Transverse colon (tissue), 4 donors: ENCODE measurements at regions not wholly inside any gene's neighbourhood (a gene's known extent, or its start where the extent isn't known, plus 50 kb on each side); places are given as distances from the start of the nearest gene placed in this dataset.
"Not testable (repeated sequence)": the region's sequence is repeated elsewhere in the genome, so short reads cannot be mapped to it uniquely, and the experiment has no call there.

Experiments used
- DNase-seq: peaks from one replicate; pipeline ENCODE4 v3.0.0-alpha.2; 2019
- H3K27ac ChIP-seq, 4 donors: fragments of 200-600 bp; sonication (generic); 2 replicates each; pipeline ENCODE4 v1.5.1; 2016 to 2018; ENCODE audit warnings: inconsistent platforms in 4 of 4
- H3K27me3 ChIP-seq: fragments of 200-600 bp; sonication (generic); 2 replicates; pipeline ENCODE4 v1.5.1; 2017; ENCODE audit warnings: inconsistent platforms
- H3K36me3 ChIP-seq, 4 donors: fragments of 200-600 bp; sonication (generic); 2 replicates each; pipeline ENCODE4 v1.5.1; 2017 to 2019; ENCODE audit warnings: inconsistent platforms in 4 of 4
- H3K4me1 ChIP-seq, 4 donors: fragments of 200-600 bp; sonication (generic); 2 replicates each; pipeline ENCODE4 v1.5.1; 2017 to 2020; ENCODE audit warnings: inconsistent platforms in 4 of 4
- H3K4me3 ChIP-seq, 4 donors: fragments of 200-600 bp; sonication (generic); 1 replicate in 1 of 4; 2 replicates in 3 of 4; pipeline versions ENCODE4 v1.5.1 to v1.6.1; 2017 to 2019; ENCODE audit warnings: inconsistent platforms in 4 of 4
- H3K9me3 ChIP-seq, 2 donors: fragments of 200-600 bp; sonication (generic); 2 replicates each; pipeline ENCODE4 v1.5.1; 2017 to 2019; ENCODE audit warnings: inconsistent platforms in 2 of 2
- CTCF ChIP-seq, 5 experiments: fragments of 200-600 bp in 3 of 5; fragments of 450-650 bp in 2 of 5; sonication (generic) in 3 of 5; IDR thresholded peaks; 1 replicate in 2 of 5; 2 replicates in 3 of 5; pipeline ENCODE4 v1.5.1; 2016 to 2017; ENCODE audit warnings: antibody characterized with exemption in 5 of 5, inconsistent platforms in 3 of 5, mild to moderate bottlenecking in 2 of 5, moderate library complexity in 1 of 5
- EP300 ChIP-seq: sonication (generic); formaldehyde crosslinking; IDR thresholded peaks from one replicate; pipeline ENCODE4 v1.6.1; 2017; ENCODE audit warnings: antibody characterized with exemption, low read depth
- POLR2A ChIP-seq: fragments of 450-650 bp; IDR thresholded peaks from one replicate; pipeline ENCODE4 v1.6.1; 2016; ENCODE audit warnings: antibody characterized with exemption, mild to moderate bottlenecking, moderate library complexity
- POLR2AphosphoS5 ChIP-seq, 3 donors: sonication (generic); formaldehyde crosslinking; IDR thresholded peaks; one replicate each; pipeline ENCODE4 v1.6.1; 2016; ENCODE audit warnings: antibody characterized with exemption in 3 of 3
- WGBS, 2 donors: methylation state at CpG; one replicate each; pipeline ENCODE4 v1.1.5; 2018; ENCODE audit warnings: low coverage in 1 of 2; 5-methylcytosine and 5-hydroxymethylcytosine counted together
- in situ Hi-C, 4 donors: fragments of 200-750 bp; cut with MboI; loops; one replicate each; pipeline versions ENCODE4 v1.15.0 to v1.15.1; 2017; ENCODE audit warnings: low sequenced_read_pairs in 3 of 4, low pct_ligation_motif_present in 1 of 4, low pct_unique_long_range_greater_than_20kb in 1 of 4
- intact Hi-C: fragments of 100-400 bp; cut with DNase I; formaldehyde crosslinking; loops from one replicate; pipeline ENCODE4 v1.15.1; 2023; ENCODE audit warnings: low total_unique reads

GRCh38 chr4:130029442-130029841, 933.5 kb downstream of the C4orf33 start:
- H3K36me3 ChIP-seq = no peaks in the 10 kb centered on the region
- no peaks in the 10 kb centered on the region for H3K4me1 ChIP-seq
- no peak overlapping the region for H3K27ac ChIP-seq
- no peak for DNase-seq
- intact Hi-C loops = no loop called here
- 22 to 23% methylated on average over 1 of the region's 1 CpG for WGBS, 2 donors
- in situ Hi-C loops = no loop called here
- H3K4me3 ChIP-seq = no peak overlapping the region
- TF ChIP-seq CTCF (IDR thresholded peaks at IDR 0.05) (no peak), EP300 (no peak), POLR2AphosphoS5 (IDR thresholded peaks at IDR 0.05) (no peak), POLR2A (no peak)
- no peaks in the 10 kb centered on the region for H3K27me3 ChIP-seq
- H3K9me3 ChIP-seq = no peaks in the 10 kb centered on the region

- Histone ChIP-seq H3K27ac (no peak overlapping the region), H3K27me3 (no peaks in the 10 kb centered on the region), H3K9me3 (no peaks in the 10 kb centered on the region), H3K36me3 (no peaks in the 10 kb centered on the region), H3K4me1 (no peaks in the 10 kb centered on the region), H3K4me3 (no peak overlapping the region)
- in situ Hi-C loops = no loop called here
- WGBS, 2 donors = 87 to 100% methylated on average over 3 to 4 of the region's 4 CpGs
- DNase-seq = no peak
- TF ChIP-seq POLR2AphosphoS5 (IDR thresholded peaks at IDR 0.05) (no peak), POLR2A (no peak), CTCF (IDR thresholded peaks at IDR 0.05) (no peak), EP300 (no peak)
- intact Hi-C loops = no loop called here
Observed at GRCh38 chr4:130031858-130032257, 935.9 kb downstream of the C4orf33 start.

- 88 to 100% methylated on average over 6 to 7 of the region's 7 CpGs for WGBS, 2 donors
- DNase-seq, intact Hi-C loops, H3K4me3 ChIP-seq, in situ Hi-C loops, H3K27me3 ChIP-seq, H3K36me3 ChIP-seq, H3K9me3 ChIP-seq, H3K4me1 ChIP-seq, H3K27ac ChIP-seq: not testable (repeated sequence)
Observed at GRCh38 chr4:130033657-130034056, 937.7 kb downstream of the C4orf33 start.

- Histone ChIP-seq H3K36me3 (no peaks in the 10 kb centered on the region), H3K9me3 (no peaks in the 10 kb centered on the region), H3K27ac (no peak overlapping the region), H3K27me3 (no peaks in the 10 kb centered on the region), H3K4me1 (no peaks in the 10 kb centered on the region), H3K4me3 (no peak overlapping the region)
- no peak for DNase-seq
- in situ Hi-C loops = no loop called here
- TF ChIP-seq CTCF (IDR thresholded peaks at IDR 0.05) (no peak), EP300 (no peak), POLR2AphosphoS5 (IDR thresholded peaks at IDR 0.05) (no peak), POLR2A (no peak)
- intact Hi-C loops = no loop called here
Observed at GRCh38 chr4:130034876-130035275, 938.9 kb downstream of the C4orf33 start.

- H3K27ac ChIP-seq = no peak overlapping the region
- no peaks in the 10 kb centered on the region for H3K9me3 ChIP-seq
- WGBS, 2 donors = 7 to 25% methylated on average over 1 of the region's 1 CpG
- H3K27me3 ChIP-seq = no peaks in the 10 kb centered on the region
- intact Hi-C loops (no loop called here), in situ Hi-C loops (no loop called here)
- no peak overlapping the region for H3K4me3 ChIP-seq
- TF ChIP-seq POLR2A (no peak), CTCF (IDR thresholded peaks at IDR 0.05) (no peak), POLR2AphosphoS5 (IDR thresholded peaks at IDR 0.05) (no peak), EP300 (no peak)
- DNase-seq = no peak
- H3K36me3 ChIP-seq = no peaks in the 10 kb centered on the region
- no peaks in the 10 kb centered on the region for H3K4me1 ChIP-seq
Observed at GRCh38 chr4:130035391-130035790, 939.4 kb downstream of the C4orf33 start.

- H3K4me3 ChIP-seq, H3K27me3 ChIP-seq, H3K27ac ChIP-seq, H3K9me3 ChIP-seq, H3K36me3 ChIP-seq, DNase-seq, intact Hi-C loops, H3K4me1 ChIP-seq, in situ Hi-C loops: not testable (repeated sequence)
- WGBS, 2 donors = 95 to 96% methylated on average over 12 to 13 of the region's 13 CpGs
Observed at GRCh38 chr4:130037866-130038265, 941.9 kb downstream of the C4orf33 start.

- H3K36me3 ChIP-seq, H3K4me1 ChIP-seq, in situ Hi-C loops, intact Hi-C loops, DNase-seq, H3K27ac ChIP-seq, H3K27me3 ChIP-seq, H3K4me3 ChIP-seq, H3K9me3 ChIP-seq: not testable (repeated sequence)
- 95% methylated on average over 32 of the region's 32 CpGs; no CpG with 5 or more reads in 1 of the 2 donors for WGBS, 2 donors
Observed at GRCh38 chr4:130038540-130038939, 942.6 kb downstream of the C4orf33 start.
